ENCODE measurements at regions not wholly inside any gene's neighbourhood (a gene's known extent, or its start where the extent isn't known, plus 50 kb on each side); places are given as distances from the start of the nearest gene placed in this dataset.

GRCh38 chr15:36472672-36473071 is 106.8 kb upstream of the CDIN1 start:
- no peak for TF ChIP-seq USF1 (CRISPR knock-in tag; IDR thresholded peaks at IDR 0.05)
- no peak for TF ChIP-seq SMARCC2 (IDR thresholded peaks at IDR 0.05; ENCODE audit: low read depth)
- TF ChIP-seq ZBTB43 (CRISPR knock-in tag; IDR thresholded peaks at IDR 0.05), result no peak
- no peak for TF ChIP-seq POLR2A (conservative IDR thresholded peaks at IDR 0.05)
- TF ChIP-seq MYBL2 (IDR thresholded peaks at IDR 0.05; ENCODE audit: low read depth), result no peak
- TF ChIP-seq MYBL2 (CRISPR knock-in tag; IDR thresholded peaks at IDR 0.05; ENCODE audit: borderline replicate concordance), result no peak
- TF ChIP-seq, protein P1, sequence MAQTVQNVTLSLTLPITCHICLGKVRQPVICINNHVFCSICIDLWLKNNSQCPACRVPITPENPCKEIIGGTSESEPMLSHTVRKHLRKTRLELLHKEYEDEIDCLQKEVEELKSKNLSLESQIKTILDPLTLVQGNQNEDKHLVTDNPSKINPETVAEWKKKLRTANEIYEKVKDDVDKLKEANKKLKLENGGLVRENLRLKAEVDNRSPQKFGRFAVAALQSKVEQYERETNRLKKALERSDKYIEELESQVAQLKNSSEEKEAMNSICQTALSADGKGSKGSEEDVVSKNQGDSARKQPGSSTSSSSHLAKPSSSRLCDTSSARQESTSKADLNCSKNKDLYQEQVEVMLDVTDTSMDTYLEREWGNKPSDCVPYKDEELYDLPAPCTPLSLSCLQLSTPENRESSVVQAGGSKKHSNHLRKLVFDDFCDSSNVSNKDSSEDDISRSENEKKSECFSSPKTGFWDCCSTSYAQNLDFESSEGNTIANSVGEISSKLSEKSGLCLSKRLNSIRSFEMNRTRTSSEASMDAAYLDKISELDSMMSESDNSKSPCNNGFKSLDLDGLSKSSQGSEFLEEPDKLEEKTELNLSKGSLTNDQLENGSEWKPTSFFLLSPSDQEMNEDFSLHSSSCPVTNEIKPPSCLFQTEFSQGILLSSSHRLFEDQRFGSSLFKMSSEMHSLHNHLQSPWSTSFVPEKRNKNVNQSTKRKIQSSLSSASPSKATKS (CRISPR knock-in tag; IDR thresholded peaks at IDR 0.05), result no peak
- no peak for TF ChIP-seq STAT5B (CRISPR knock-in tag; IDR thresholded peaks at IDR 0.05)
- no peak for TF ChIP-seq ZNF263 (CRISPR knock-in tag; IDR thresholded peaks at IDR 0.05; ENCODE audit: borderline replicate concordance)
- no peak for TF ChIP-seq NBN (IDR thresholded peaks at IDR 0.05; ENCODE audit: low read depth)
- TF ChIP-seq ETS2 (tag; IDR thresholded peaks at IDR 0.05; ENCODE audit: borderline replicate concordance, poor library complexity, severe bottlenecking), result no peak
- no peak for TF ChIP-seq MAX (CRISPR knock-in tag; IDR thresholded peaks at IDR 0.05)
